ENCODE measurements at regions not wholly inside any gene's neighbourhood (a gene's known extent, or its start where the extent isn't known, plus 50 kb on each side); places are given as distances from the start of the nearest gene placed in this dataset.

DNA sequence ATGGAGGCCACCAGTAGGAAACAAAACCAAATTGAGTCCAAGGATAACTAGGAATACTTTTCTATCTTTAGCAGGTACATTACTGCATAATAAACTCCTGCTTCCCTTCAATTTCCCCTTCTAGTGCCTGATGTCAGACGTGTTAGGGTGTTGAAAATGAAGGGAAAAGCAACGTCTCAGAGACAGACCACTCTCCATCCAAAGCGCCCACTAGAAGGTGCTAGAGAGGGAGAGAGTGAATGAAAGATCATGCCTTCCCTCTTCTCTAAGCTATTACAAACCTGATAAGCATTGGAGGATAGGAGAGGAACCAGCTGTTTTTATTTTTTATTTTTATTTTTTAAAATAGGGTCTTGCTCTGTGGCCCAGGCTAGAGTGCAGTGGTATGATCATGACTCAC, 64.1 kb downstream of the ZNF641 start:
- Histone ChIP-seq H3K4me3 (no peak overlapping the region), H3K27ac (no peak overlapping the region), H3K36me3 (ENCODE audit: insufficient read depth, low read length) (no peaks in the 10 kb centered on the region), H3K9ac (ENCODE audit: insufficient read length) (no peak overlapping the region), H3K9me3 (ENCODE audit: low read depth, low read length) (no peaks in the 10 kb centered on the region)
- no peak for TF ChIP-seq POLR2AphosphoS5 (IDR thresholded peaks at IDR 0.05; ENCODE audit: borderline replicate concordance, low read depth, low read length)
- no peak for TF ChIP-seq EZH2 (IDR thresholded peaks at IDR 0.05)
- no peak for TF ChIP-seq FOXP2 (optimal IDR thresholded peaks at IDR 0.05; ENCODE audit: control extremely low read depth, extremely low read length, insufficient read depth)
- no peak for DNase-seq (ENCODE audit: low read depth, low spot score)

DNA sequence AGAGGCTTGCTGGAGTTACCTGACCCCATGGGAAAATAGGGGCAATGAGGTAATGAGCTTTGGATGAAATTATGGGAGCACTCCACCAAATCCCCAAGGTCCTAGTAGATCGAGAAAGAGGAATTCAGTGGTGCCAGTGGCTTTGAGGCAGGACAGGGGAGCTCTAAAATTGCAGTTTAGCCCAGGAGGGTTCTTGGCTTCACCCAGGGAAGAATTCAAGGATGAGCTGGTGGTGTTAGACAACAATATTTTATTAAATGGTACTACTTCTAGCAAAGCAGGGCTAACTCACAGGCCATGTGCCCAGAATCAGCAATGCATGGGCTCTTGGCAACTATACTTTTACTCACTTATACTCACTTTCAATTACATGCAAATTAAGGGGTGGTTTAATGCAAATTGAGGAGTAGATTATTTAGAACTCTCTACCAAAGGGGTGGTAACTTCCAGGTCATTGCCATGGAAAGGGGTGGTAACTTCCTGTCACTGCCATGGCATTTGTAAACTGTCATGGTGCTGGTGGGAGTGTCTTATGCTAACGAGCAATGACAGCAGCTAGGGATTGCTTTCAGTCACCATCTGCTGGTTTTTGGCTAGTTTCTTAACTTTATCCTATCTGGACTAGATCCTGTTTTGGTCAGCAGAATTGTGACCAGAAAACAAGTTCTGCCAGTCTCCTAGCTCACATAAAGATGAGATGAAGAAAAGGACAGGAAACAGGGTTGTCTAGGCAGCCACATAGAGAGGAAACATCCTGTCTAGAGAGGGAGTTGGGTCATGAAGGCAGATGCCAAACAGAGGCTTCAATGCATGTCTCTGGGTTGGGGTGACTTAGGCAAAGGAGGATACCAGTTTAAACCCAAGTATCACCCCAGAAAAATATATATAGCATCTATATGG, 64.7 kb downstream of the ZNF641 start:
- no peaks in the 10 kb centered on the region for H3K9me3 ChIP-seq (ENCODE audit: low read depth, low read length)
- no peak overlapping the region for H3K27ac ChIP-seq
- no peak for TF ChIP-seq POLR2AphosphoS5 (IDR thresholded peaks at IDR 0.05; ENCODE audit: borderline replicate concordance, low read depth, low read length)
- no peak for TF ChIP-seq EZH2 (IDR thresholded peaks at IDR 0.05)
- TF ChIP-seq FOXP2 (optimal IDR thresholded peaks at IDR 0.05; ENCODE audit: control extremely low read depth, extremely low read length, insufficient read depth): no peak
- no peak for DNase-seq (ENCODE audit: low read depth, low spot score)
- H3K9ac ChIP-seq (ENCODE audit: insufficient read length): no peak overlapping the region
- H3K36me3 ChIP-seq (ENCODE audit: insufficient read depth, low read length): no peaks in the 10 kb centered on the region
- H3K4me3 ChIP-seq: no peak overlapping the region

DNA sequence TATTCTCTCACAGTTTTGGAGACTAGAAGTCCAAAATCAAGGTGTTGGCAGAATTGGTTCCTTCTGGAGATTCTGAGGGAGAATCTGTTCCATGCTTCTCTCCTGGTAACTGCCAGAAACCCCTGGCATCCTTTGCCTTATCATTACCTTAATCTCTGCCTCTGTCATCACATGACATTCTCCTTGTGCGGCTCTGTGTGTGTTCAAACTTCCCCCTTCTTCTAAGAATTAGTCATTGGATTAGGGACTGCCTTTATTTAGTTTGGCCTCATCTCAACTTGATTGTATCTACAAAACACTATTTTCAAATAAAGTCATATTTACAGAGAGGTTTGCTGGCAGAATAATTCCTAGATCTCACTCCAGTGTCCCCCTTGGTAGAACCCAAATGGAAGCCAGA, 68.9 kb downstream of the ZNF641 start:
- Histone ChIP-seq H3K4me3 (no peak overlapping the region), H3K9ac (ENCODE audit: insufficient read length) (no peak overlapping the region), H3K27ac (no peak overlapping the region), H3K9me3 (ENCODE audit: low read depth, low read length) (0 out of 2 replicates have a peak, but pooled peaks cover under 1% of the 10 kb centered on the region), H3K36me3 (ENCODE audit: insufficient read depth, low read length) (no peaks in the 10 kb centered on the region)
- TF ChIP-seq EZH2 (IDR thresholded peaks at IDR 0.05): no peak
- no peak for TF ChIP-seq FOXP2 (optimal IDR thresholded peaks at IDR 0.05; ENCODE audit: control extremely low read depth, extremely low read length, insufficient read depth)
- no peak for TF ChIP-seq POLR2AphosphoS5 (IDR thresholded peaks at IDR 0.05; ENCODE audit: borderline replicate concordance, low read depth, low read length)
- DNase-seq (ENCODE audit: low read depth, low spot score): no peak

GRCh38 chr12:48280572-48280971, 70.1 kb downstream of the ZNF641 start:
- H3K4me3 ChIP-seq: no peak overlapping the region
- no peak for DNase-seq (ENCODE audit: low read depth, low spot score)
- TF ChIP-seq POLR2AphosphoS5 (IDR thresholded peaks at IDR 0.05; ENCODE audit: borderline replicate concordance, low read depth, low read length) (no peak), EZH2 (IDR thresholded peaks at IDR 0.05) (no peak), FOXP2 (optimal IDR thresholded peaks at IDR 0.05; ENCODE audit: control extremely low read depth, extremely low read length, insufficient read depth) (no peak)

GRCh38 chr12:48279601-48280000, 71.1 kb downstream of the ZNF641 start:
- H3K4me3 ChIP-seq: no peak overlapping the region
- H3K9ac ChIP-seq (ENCODE audit: insufficient read length): no peak overlapping the region
- no peak for TF ChIP-seq FOXP2 (optimal IDR thresholded peaks at IDR 0.05; ENCODE audit: control extremely low read depth, extremely low read length, insufficient read depth)
- no peak for TF ChIP-seq POLR2AphosphoS5 (IDR thresholded peaks at IDR 0.05; ENCODE audit: borderline replicate concordance, low read depth, low read length)
- TF ChIP-seq EZH2 (IDR thresholded peaks at IDR 0.05): no peak
- H3K9me3 ChIP-seq (ENCODE audit: low read depth, low read length): 0 out of 2 replicates have a peak, but pooled peaks cover 7% of the 10 kb centered on the region
- no peaks in the 10 kb centered on the region for H3K36me3 ChIP-seq (ENCODE audit: insufficient read depth, low read length)
- no peak for DNase-seq (ENCODE audit: low read depth, low spot score)
- H3K27ac ChIP-seq: no peak overlapping the region

More at GRCh38 chr12:48280572-48280971, 70.1 kb downstream of the ZNF641 start:
- Histone ChIP-seq H3K9ac (ENCODE audit: insufficient read length) (no peak overlapping the region), H3K36me3 (ENCODE audit: insufficient read depth, low read length) (no peaks in the 10 kb centered on the region), H3K27ac (no peak overlapping the region), H3K9me3 (ENCODE audit: low read depth, low read length) (0 out of 2 replicates have a peak, but pooled peaks cover 7% of the 10 kb centered on the region)

DNA sequence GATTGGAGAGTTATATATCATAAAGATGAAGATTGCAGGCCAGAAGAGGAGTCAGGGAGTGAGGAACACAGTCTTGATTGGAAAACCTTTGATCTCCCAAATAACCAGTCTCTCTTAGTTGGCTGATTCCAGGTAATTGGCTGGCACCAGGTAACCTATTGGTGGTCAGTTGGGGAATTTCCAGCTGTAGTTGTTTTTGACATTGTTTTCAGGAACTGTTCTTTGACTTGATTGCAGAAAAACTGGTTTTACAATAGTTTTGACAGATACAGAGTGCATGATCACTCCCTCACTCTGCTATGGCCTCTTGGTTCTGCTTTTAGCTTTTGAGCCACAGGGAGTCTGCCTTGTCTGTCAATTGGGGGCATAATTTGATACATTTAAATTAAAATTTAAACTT, 71.6 kb downstream of the ZNF641 start:
- Histone ChIP-seq H3K9ac (ENCODE audit: insufficient read length) (no peak overlapping the region), H3K36me3 (ENCODE audit: insufficient read depth, low read length) (no peaks in the 10 kb centered on the region), H3K9me3 (ENCODE audit: low read depth, low read length) (0 out of 2 replicates have a peak, but pooled peaks cover 7% of the 10 kb centered on the region), H3K4me3 (no peak overlapping the region), H3K27ac (no peak overlapping the region)
- TF ChIP-seq EZH2 (IDR thresholded peaks at IDR 0.05) (no peak), FOXP2 (optimal IDR thresholded peaks at IDR 0.05; ENCODE audit: control extremely low read depth, extremely low read length, insufficient read depth) (no peak), POLR2AphosphoS5 (IDR thresholded peaks at IDR 0.05; ENCODE audit: borderline replicate concordance, low read depth, low read length) (no peak)
- DNase-seq (ENCODE audit: low read depth, low spot score): no peak

GRCh38 chr12:48276621-48277020, 73.5 kb upstream of the OR10AD1 start:
- Histone ChIP-seq H3K4me3 (no peak overlapping the region), H3K36me3 (ENCODE audit: insufficient read depth, low read length) (no peaks in the 10 kb centered on the region), H3K9ac (ENCODE audit: insufficient read length) (no peak overlapping the region), H3K9me3 (ENCODE audit: low read depth, low read length) (0 out of 2 replicates have a peak, but pooled peaks cover 7% of the 10 kb centered on the region), H3K27ac (no peak overlapping the region)
- DNase-seq (ENCODE audit: low read depth, low spot score): no peak
- no peak for TF ChIP-seq EZH2 (IDR thresholded peaks at IDR 0.05)
- TF ChIP-seq FOXP2 (optimal IDR thresholded peaks at IDR 0.05; ENCODE audit: control extremely low read depth, extremely low read length, insufficient read depth): no peak
- TF ChIP-seq POLR2AphosphoS5 (IDR thresholded peaks at IDR 0.05; ENCODE audit: borderline replicate concordance, low read depth, low read length): no peak

DNA sequence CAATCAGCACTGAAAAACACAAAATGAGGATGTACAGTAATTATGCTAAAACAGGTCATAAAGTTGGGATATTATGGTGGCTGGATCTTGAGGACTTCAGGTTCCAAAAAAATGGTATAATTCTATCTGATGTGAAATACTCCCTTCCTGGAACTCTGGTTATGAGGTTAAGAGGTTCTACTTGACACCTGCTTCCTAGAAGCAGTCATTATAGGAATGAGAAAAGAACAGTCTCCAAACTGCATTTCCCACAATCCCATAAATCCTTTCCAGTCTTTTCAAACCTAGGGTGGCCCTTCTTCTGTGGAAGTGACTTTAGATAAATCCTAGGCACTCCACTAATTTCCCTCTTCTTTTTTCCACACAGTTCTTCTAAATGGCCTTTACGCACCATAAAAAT, 63.7 kb upstream of the OR10AD1 start:
- no peaks in the 10 kb centered on the region for H3K9me3 ChIP-seq (ENCODE audit: low read depth, low read length)
- no peaks in the 10 kb centered on the region for H3K36me3 ChIP-seq (ENCODE audit: insufficient read depth, low read length)
- peak overlapping the region; percentile 91 for H3K27ac ChIP-seq
- TF ChIP-seq POLR2AphosphoS5 (IDR thresholded peaks at IDR 0.05; ENCODE audit: borderline replicate concordance, low read depth, low read length): peak; percentile 22; the same call in 1 of the 2 replicates
- no peak for TF ChIP-seq EZH2 (IDR thresholded peaks at IDR 0.05)
- peak; percentile 53 for DNase-seq (ENCODE audit: low read depth, low spot score)
- no peak overlapping the region for H3K4me3 ChIP-seq
- H3K9ac ChIP-seq (ENCODE audit: insufficient read length): no peak overlapping the region

Data from SK-N-MC (cell line).